H1 (cell line): ENCODE measurements at regions not wholly inside any gene's neighbourhood (a gene's known extent, or its start where the extent isn't known, plus 50 kb on each side); places are given as distances from the start of the nearest gene placed in this dataset.

ENCODE experiments used
- CTCF ChIA-PET: fragments of 300-600 bp; sonication (Branson Sonifier 250); formaldehyde crosslinking; loops from one replicate; lab custom pipeline; 2021; ENCODE audit not compliant: partially characterized antibody; lab: Charles Lee
- POLR2A ChIA-PET: fragments of 300-600 bp; sonication (Branson Sonifier 250); formaldehyde crosslinking; loops from one replicate; lab custom pipeline; 2021; ENCODE audit warnings: inconsistent platforms; ENCODE audit not compliant: partially characterized antibody; lab: Charles Lee
- DNase-seq, 2 experiments: peaks; one replicate each; pipeline versions ENCODE4 v3.0.0 to v3.0.0-alpha.2; 2010 to 2022; ENCODE audit warnings: low spot score in 2 of 2, low read depth in 1 of 2, mixed read lengths in 1 of 2
- FAIRE-seq: peaks from 2 replicates; lab custom pipeline; 2011; peaks lifted over from hg19 to GRCh38; lab: Jason Lieb, UNC
- H2AFZ ChIP-seq: 2 replicates; pipeline ENCODE4 v1.8.1; 2012; ENCODE audit warnings: low read length, inconsistent platforms
- H2AK5ac ChIP-seq: 2 replicates; pipeline ENCODE4 v1.6.1; 2013; ENCODE audit warnings: low read depth, low read length
- H2BK120ac ChIP-seq: replicated peaks from 2 replicates; pipeline ENCODE3; 2013; ENCODE audit warnings: low read depth, low read length, inconsistent platforms
- H2BK12ac ChIP-seq: 2 replicates; pipeline ENCODE4 v1.6.1; 2013; ENCODE audit warnings: low read depth, low read length
- H2BK15ac ChIP-seq: 2 replicates; pipeline ENCODE4 v1.6.1; 2013; ENCODE audit warnings: low read length
- H2BK20ac ChIP-seq: 2 replicates; pipeline ENCODE4 v1.6.1; 2013; ENCODE audit warnings: low read length
- H2BK5ac ChIP-seq: 2 replicates; pipeline ENCODE4 v1.6.1; 2013; ENCODE audit warnings: low read depth, low read length
- H3K14ac ChIP-seq: 2 replicates; pipeline ENCODE4 v1.6.1; 2013; ENCODE audit warnings: inconsistent platforms; ENCODE audit not compliant: insufficient read length
- H3K18ac ChIP-seq: 2 replicates; pipeline ENCODE4 v1.6.1; 2013; ENCODE audit warnings: low read length; ENCODE audit errors: extremely low read depth
- H3K23ac ChIP-seq: 2 replicates; pipeline ENCODE4 v1.6.1; 2013; ENCODE audit warnings: inconsistent platforms; ENCODE audit not compliant: insufficient read length
- H3K23me2 ChIP-seq: 2 replicates; pipeline ENCODE4 v1.6.1; 2013; ENCODE audit warnings: low read depth, low read length
- H3K27ac ChIP-seq: 2 replicates; pipeline ENCODE4 v1.6.1; 2011; ENCODE audit warnings: low read depth, low read length, inconsistent platforms
- H3K27me3 ChIP-seq, 4 experiments: replicated peaks in 1 of 4; 1 replicate in 1 of 4; 2 replicates in 3 of 4; pipeline versions ENCODE4 v1.6.1 to v1.8.1; 2011 to 2013; ENCODE audit warnings: low read length in 3 of 4, mild to moderate bottlenecking in 3 of 4, inconsistent platforms in 2 of 4, mixed read lengths in 2 of 4, moderate library complexity in 1 of 4; ENCODE audit not compliant: control insufficient read depth in 3 of 4, insufficient read depth in 3 of 4; ENCODE audit errors: extremely low read depth in 1 of 4
- H3K36me3 ChIP-seq, 4 experiments: 2 replicates each; pipeline versions ENCODE4 v1.6.1 to v1.8.1; 2011 to 2013; ENCODE audit warnings: mild to moderate bottlenecking in 4 of 4, low read length in 3 of 4, moderate library complexity in 2 of 4, control low read depth in 1 of 4, inconsistent platforms in 1 of 4; ENCODE audit not compliant: insufficient read depth in 4 of 4, control insufficient read depth in 2 of 4
- H3K4ac ChIP-seq: replicated peaks from 2 replicates; pipeline ENCODE3; 2013; ENCODE audit warnings: low read length, low read depth, mixed read lengths, inconsistent platforms; ENCODE audit not compliant: insufficient read length
- H3K4me1 ChIP-seq, 4 experiments: replicated peaks in 1 of 4; 1 replicate in 1 of 4; 2 replicates in 3 of 4; pipeline versions ENCODE4 v1.6.1 to v1.8.1; 2011 to 2013; ENCODE audit warnings: low read length in 3 of 4, inconsistent platforms in 2 of 4, mixed read lengths in 1 of 4; ENCODE audit not compliant: insufficient read depth in 4 of 4, control insufficient read depth in 3 of 4
- H3K4me2 ChIP-seq, 2 experiments: 2 replicates each; pipeline versions ENCODE4 v1.6.1 to v1.8.1; 2011 to 2013; ENCODE audit warnings: low read depth in 2 of 2, low read length in 2 of 2, control low read depth in 1 of 2, inconsistent platforms in 1 of 2, mild to moderate bottlenecking in 1 of 2; ENCODE audit not compliant: insufficient read depth in 1 of 2
- H3K4me3 ChIP-seq, 4 experiments: fragments of 200-600, 300-600 bp in 1 of 4; sonication (generic), shearing (Covaris generic), sonication (Bioruptor Twin) in 1 of 4; 2 replicates each; pipeline versions ENCODE4 v1.5.1 to v1.8.1; 2011 to 2016; ENCODE audit warnings: low read length in 4 of 4, low read depth in 3 of 4, control low read depth in 2 of 4, inconsistent platforms in 2 of 4, mild to moderate bottlenecking in 2 of 4, mixed read lengths in 1 of 4, moderate library complexity in 1 of 4; ENCODE audit not compliant: insufficient read depth in 2 of 4; ENCODE audit errors: extremely low read depth in 1 of 4
- H3K56ac ChIP-seq: replicated peaks from 2 replicates; pipeline ENCODE3; 2013; ENCODE audit warnings: low read depth, mild to moderate bottlenecking, mixed read lengths, low read length, inconsistent platforms; ENCODE audit not compliant: insufficient read length
- H3K79me1 ChIP-seq: 2 replicates; pipeline ENCODE4 v1.6.1; 2013; ENCODE audit warnings: low read depth, low read length, control low read depth
- H3K79me2 ChIP-seq, 2 experiments: 2 replicates each; pipeline versions ENCODE4 v1.6.1 to v1.8.1; 2012 to 2013; ENCODE audit warnings: low read length in 2 of 2, mild to moderate bottlenecking in 2 of 2, inconsistent platforms in 1 of 2; ENCODE audit not compliant: insufficient read depth in 2 of 2, control insufficient read depth in 1 of 2
- H3K9ac ChIP-seq, 4 experiments: replicated peaks in 1 of 4; 1 replicate in 1 of 4; 2 replicates in 3 of 4; pipeline versions ENCODE4 v1.6.1 to v1.8.1; 2011 to 2013; ENCODE audit warnings: low read depth in 3 of 4, low read length in 3 of 4, control low read depth in 2 of 4, mild to moderate bottlenecking in 2 of 4, moderate library complexity in 2 of 4, inconsistent platforms in 1 of 4; ENCODE audit errors: extremely low read depth in 1 of 4
- H3K9me3 ChIP-seq, 2 experiments: 2 replicates each; pipeline versions ENCODE4 v1.6.1 to v1.8.1; 2012 to 2013; ENCODE audit warnings: mild to moderate bottlenecking in 2 of 2, moderate library complexity in 2 of 2, control low read depth in 1 of 2, inconsistent platforms in 1 of 2, low read depth in 1 of 2, low read length in 1 of 2, mixed read lengths in 1 of 2; ENCODE audit not compliant: insufficient read depth in 2 of 2
- H4K20me1 ChIP-seq, 2 experiments: replicated peaks in 1 of 2; 2 replicates each; pipeline versions ENCODE3 to v1.8.1; 2011 to 2013; ENCODE audit warnings: inconsistent platforms in 2 of 2, low read length in 2 of 2, mild to moderate bottlenecking in 1 of 2; ENCODE audit not compliant: insufficient read depth in 2 of 2, control insufficient read depth in 1 of 2
- H4K5ac ChIP-seq: 2 replicates; pipeline ENCODE4 v1.6.1; 2013; ENCODE audit warnings: low read length, low read depth, mixed read lengths, inconsistent platforms; ENCODE audit not compliant: insufficient read length
- H4K8ac ChIP-seq: 2 replicates; pipeline ENCODE4 v1.8.0; 2013; ENCODE audit warnings: mild to moderate bottlenecking, moderate library complexity, low read length, inconsistent platforms; ENCODE audit not compliant: insufficient read depth; ENCODE audit errors: extremely low read depth
- H4K91ac ChIP-seq: replicated peaks from 2 replicates; pipeline ENCODE3; 2013; ENCODE audit warnings: low read length, mixed read lengths, inconsistent platforms; ENCODE audit not compliant: insufficient read length
- BRCA1 ChIP-seq: IDR thresholded peaks from 2 replicates; pipeline ENCODE4 v1.6.1; 2012; ENCODE audit warnings: low read depth, low read length, improper control_type of control experiment
- CHD2 ChIP-seq: IDR thresholded peaks from 2 replicates; pipeline ENCODE4 v1.6.1; 2012; ENCODE audit warnings: low read length, improper control_type of control experiment
- GABPA ChIP-seq: IDR thresholded peaks from 2 replicates; pipeline ENCODE4 v1.6.1; 2011; ENCODE audit warnings: mild to moderate bottlenecking, low read length, moderate library complexity, borderline replicate concordance; ENCODE audit not compliant: insufficient read depth
- NANOG ChIP-seq: IDR thresholded peaks from 2 replicates; pipeline ENCODE4 v1.6.1; 2011; ENCODE audit warnings: low read length, low read depth, mild to moderate bottlenecking, inconsistent platforms; ENCODE audit not compliant: insufficient read depth, poor library complexity, severe bottlenecking
- RNF2 ChIP-seq: fragments of 200-900, 300-1000 bp; sonication (generic); IDR thresholded peaks from 2 replicates; pipeline ENCODE4 v1.7.1; 2016; ENCODE audit warnings: borderline replicate concordance, low read depth, mild to moderate bottlenecking, antibody characterized with exemption, low read length; ENCODE audit not compliant: poor library complexity, severe bottlenecking; ENCODE audit errors: missing control alignments
- SIX5 ChIP-seq: IDR thresholded peaks from 2 replicates; pipeline ENCODE4 v1.6.1; 2011; ENCODE audit warnings: mild to moderate bottlenecking, low read depth, low read length
- SUZ12 ChIP-seq: fragments of 200-600 bp; sonication (generic); IDR thresholded peaks from 2 replicates; pipeline ENCODE4 v1.6.1; 2012; ENCODE audit warnings: mild to moderate bottlenecking, inconsistent platforms, low read length, moderate library complexity, mixed read lengths
- WGBS, 2 experiments: shearing (Covaris generic) in 1 of 2; methylation state at CpG; one replicate each; pipeline versions ENCODE4 v1.1.6 to v1.1.7; 2013 to 2015; ENCODE audit warnings: low lambda C conversion rate in 2 of 2, mixed read lengths in 2 of 2, inconsistent platforms in 1 of 2, low coverage in 1 of 2, missing lambda C conversion rate in 1 of 2; ENCODE audit not compliant: insufficient replicate concordance in 2 of 2, insufficient coverage in 1 of 2, insufficient read length in 1 of 2; ENCODE audit errors: extremely low coverage in 1 of 2, missing lambda C conversion rate in 1 of 2; 5-methylcytosine and 5-hydroxymethylcytosine counted together
- TF ChIP-seq, protein P1 (sequence below): IDR thresholded peaks from 2 replicates; pipeline ENCODE4 v1.6.1; 2012; ENCODE audit warnings: inconsistent platforms
- TF ChIP-seq, protein P2 (sequence below): IDR thresholded peaks from 2 replicates; pipeline ENCODE4 v1.6.1; 2011; ENCODE audit warnings: low read length, improper control_type of control experiment
- TF ChIP-seq, protein P3 (sequence below), 3 experiments: IDR thresholded peaks; 1 replicate in 2 of 3; 2 replicates in 1 of 3; pipeline versions ENCODE4 v1.5.1 to v1.6.1; 2011; ENCODE audit warnings: low read length in 3 of 3, mild to moderate bottlenecking in 3 of 3, inconsistent platforms in 2 of 3, low read depth in 1 of 3, moderate library complexity in 1 of 3; ENCODE audit not compliant: insufficient read depth in 1 of 3; ENCODE audit errors: control extremely low read depth in 1 of 3

DNA sequence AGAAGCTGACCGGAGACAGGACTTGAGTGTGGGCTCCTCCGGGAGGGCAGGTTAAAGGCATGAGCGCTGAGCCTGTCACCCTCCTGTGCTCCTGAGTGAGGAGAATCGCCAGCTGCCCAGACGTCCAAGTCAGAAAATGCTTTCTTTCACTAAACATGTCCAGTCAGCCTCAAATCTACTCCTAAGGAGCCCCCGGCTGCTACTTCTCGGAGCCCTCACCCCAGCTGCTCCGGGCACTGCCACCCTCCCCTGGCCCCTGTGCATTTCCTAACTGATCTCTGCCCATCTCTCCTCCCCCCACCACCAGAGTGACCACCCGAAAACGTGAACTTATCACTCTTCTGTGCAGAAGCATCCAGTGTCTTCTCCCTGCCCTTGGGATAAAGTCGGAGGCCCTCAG, 277.5 kb upstream of the SOX1 start:
- 85% methylated on average over 9 of the region's 11 CpGs; no CpG with 5 or more reads in 1 of the 2 experiments for WGBS, 2 experiments
- H3K23me2 ChIP-seq: peaks cover 7% of the 10 kb centered on the region
- H4K91ac ChIP-seq: no peak overlapping the region
- ChIA-PET POLR2A (no interaction called here), CTCF (interaction anchor here (1.1 kb wide), 1 partner anchor 176 kb away, joined by 3 read pairs; no protein-coding TSS in a partner anchor)
- no peak overlapping the region for H4K8ac ChIP-seq
- no peak overlapping the region for H2AFZ ChIP-seq
- H2BK20ac ChIP-seq: no peak overlapping the region
- H2BK12ac ChIP-seq: no peak overlapping the region
- no peak overlapping the region for H2BK5ac ChIP-seq
- no peaks in the 10 kb centered on the region for H3K79me1 ChIP-seq
- no peaks in the 10 kb centered on the region for H3K4me1 ChIP-seq
- no peak overlapping the region for H4K5ac ChIP-seq
- peaks cover 0 to 7% of the 10 kb centered on the region in 2 experiments for H4K20me1 ChIP-seq
- no peaks in the 10 kb centered on the region for H3K9me3 ChIP-seq
- no peak overlapping the region for H3K23ac ChIP-seq
- H3K14ac ChIP-seq: no peak overlapping the region
- H2AK5ac ChIP-seq: no peak overlapping the region
- peak in 1 of 2 experiments; percentile 33 for DNase-seq
- H3K27me3 ChIP-seq: no peaks in the 10 kb centered on the region
- H3K4ac ChIP-seq: no peak overlapping the region
- H2BK120ac ChIP-seq: no peak overlapping the region
- H3K56ac ChIP-seq: no peak overlapping the region
- no peak overlapping the region for H3K4me2 ChIP-seq
- H3K4me3 ChIP-seq: no peak overlapping the region
- no peak overlapping the region for H3K9ac ChIP-seq
- H3K36me3 ChIP-seq: no peaks in the 10 kb centered on the region; a peak in 1 of 8 replicates
- no peak overlapping the region for H3K18ac ChIP-seq
- H2BK15ac ChIP-seq: no peak overlapping the region
- FAIRE-seq: no peak
- no peak overlapping the region for H3K27ac ChIP-seq
- H3K79me2 ChIP-seq: peaks cover 0 to 8% of the 10 kb centered on the region in 2 experiments; a peak in 2 of 4 replicates
- TF ChIP-seq, protein P1, sequence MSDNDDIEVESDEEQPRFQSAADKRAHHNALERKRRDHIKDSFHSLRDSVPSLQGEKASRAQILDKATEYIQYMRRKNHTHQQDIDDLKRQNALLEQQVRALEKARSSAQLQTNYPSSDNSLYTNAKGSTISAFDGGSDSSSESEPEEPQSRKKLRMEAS: no peak
- TF ChIP-seq GABPA: no peak
- TF ChIP-seq, protein P2, sequence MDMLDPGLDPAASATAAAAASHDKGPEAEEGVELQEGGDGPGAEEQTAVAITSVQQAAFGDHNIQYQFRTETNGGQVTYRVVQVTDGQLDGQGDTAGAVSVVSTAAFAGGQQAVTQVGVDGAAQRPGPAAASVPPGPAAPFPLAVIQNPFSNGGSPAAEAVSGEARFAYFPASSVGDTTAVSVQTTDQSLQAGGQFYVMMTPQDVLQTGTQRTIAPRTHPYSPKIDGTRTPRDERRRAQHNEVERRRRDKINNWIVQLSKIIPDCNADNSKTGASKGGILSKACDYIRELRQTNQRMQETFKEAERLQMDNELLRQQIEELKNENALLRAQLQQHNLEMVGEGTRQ: no peak
- TF ChIP-seq SUZ12: no peak
- TF ChIP-seq, protein P3, sequence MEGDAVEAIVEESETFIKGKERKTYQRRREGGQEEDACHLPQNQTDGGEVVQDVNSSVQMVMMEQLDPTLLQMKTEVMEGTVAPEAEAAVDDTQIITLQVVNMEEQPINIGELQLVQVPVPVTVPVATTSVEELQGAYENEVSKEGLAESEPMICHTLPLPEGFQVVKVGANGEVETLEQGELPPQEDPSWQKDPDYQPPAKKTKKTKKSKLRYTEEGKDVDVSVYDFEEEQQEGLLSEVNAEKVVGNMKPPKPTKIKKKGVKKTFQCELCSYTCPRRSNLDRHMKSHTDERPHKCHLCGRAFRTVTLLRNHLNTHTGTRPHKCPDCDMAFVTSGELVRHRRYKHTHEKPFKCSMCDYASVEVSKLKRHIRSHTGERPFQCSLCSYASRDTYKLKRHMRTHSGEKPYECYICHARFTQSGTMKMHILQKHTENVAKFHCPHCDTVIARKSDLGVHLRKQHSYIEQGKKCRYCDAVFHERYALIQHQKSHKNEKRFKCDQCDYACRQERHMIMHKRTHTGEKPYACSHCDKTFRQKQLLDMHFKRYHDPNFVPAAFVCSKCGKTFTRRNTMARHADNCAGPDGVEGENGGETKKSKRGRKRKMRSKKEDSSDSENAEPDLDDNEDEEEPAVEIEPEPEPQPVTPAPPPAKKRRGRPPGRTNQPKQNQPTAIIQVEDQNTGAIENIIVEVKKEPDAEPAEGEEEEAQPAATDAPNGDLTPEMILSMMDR (IDR thresholded peaks at IDR 0.05; ENCODE audit: control extremely low read depth in 1 of 3, insufficient read depth in 1 of 3, low read depth in 1 of 3, low read length in 3 of 3): no peak
- no peak for TF ChIP-seq CHD2
- TF ChIP-seq SIX5: no peak
- no peak for TF ChIP-seq BRCA1
- TF ChIP-seq NANOG: no peak
- no peak for TF ChIP-seq RNF2
